SHP77 (cell line): ENCODE measurements at regions not wholly inside any gene's neighbourhood (a gene's known extent, or its start where the extent isn't known, plus 50 kb on each side); places are given as distances from the start of the nearest gene placed in this dataset.

Experiments
- DNase-seq, 2 experiments: peaks; one replicate each; lab custom pipeline; 2025; lab: John Stamatoyannopoulos, UW

DNA sequence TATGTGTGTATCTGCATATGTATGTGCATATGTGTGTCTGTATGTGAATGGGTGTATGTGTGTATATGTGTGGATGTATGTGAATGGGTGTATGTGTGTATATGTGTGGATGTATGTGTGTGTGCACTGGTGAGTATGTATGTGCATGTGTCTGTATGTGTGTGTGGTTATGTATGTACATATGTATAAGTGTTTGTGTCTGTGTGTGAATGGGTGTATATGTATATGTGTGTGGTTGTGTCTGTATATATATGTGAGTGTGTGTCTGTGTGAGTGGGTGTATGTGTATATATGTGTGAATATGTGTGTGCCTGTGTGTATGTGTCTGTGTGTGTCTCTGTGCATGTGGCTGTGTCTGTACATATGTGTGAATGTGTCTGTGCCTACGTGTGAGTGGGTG lies 748.4 kb upstream of the HS6ST1 start:
- DNase-seq, result no peak

DNA sequence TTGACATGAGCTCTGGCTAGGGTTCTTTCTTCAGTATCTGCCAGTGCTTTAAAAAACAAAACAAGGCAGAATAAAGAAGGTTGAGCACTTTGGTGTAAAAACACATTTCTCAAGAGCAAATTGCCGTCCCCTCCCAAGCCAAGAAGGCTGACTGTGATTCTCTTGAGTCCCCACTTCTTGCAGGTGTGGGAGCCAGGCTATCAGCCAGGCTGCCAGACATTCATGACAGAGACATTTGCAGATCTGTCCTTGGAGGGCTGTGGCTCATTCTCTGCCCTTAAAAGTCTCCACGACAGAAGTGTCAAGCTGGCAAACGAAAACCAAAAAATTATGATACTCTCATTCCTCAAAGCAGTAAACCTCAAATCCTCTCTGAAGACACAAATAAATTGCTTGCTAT lies 749.3 kb upstream of the HS6ST1 start:
- DNase-seq, result no peak

DNA sequence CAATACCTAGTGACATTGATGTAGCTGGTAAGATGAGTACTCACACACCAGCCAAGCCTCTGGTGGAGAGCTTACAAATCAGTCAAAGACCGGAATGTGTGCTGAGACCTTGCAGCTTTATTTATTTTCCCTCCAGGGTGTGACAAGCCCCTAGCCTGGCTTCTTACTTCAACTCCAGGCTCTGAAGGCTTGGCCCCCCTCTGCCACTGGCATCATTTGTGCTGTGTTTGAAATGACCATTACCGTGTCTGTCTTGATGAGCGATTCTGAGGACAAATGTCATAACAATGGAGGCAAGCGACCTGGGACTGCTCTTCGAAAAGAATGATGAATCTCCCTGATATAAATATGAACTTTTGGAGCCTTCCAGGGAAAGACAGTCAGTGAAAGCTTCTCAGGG lies 749.9 kb upstream of the HS6ST1 start:
- no peak for DNase-seq

DNA sequence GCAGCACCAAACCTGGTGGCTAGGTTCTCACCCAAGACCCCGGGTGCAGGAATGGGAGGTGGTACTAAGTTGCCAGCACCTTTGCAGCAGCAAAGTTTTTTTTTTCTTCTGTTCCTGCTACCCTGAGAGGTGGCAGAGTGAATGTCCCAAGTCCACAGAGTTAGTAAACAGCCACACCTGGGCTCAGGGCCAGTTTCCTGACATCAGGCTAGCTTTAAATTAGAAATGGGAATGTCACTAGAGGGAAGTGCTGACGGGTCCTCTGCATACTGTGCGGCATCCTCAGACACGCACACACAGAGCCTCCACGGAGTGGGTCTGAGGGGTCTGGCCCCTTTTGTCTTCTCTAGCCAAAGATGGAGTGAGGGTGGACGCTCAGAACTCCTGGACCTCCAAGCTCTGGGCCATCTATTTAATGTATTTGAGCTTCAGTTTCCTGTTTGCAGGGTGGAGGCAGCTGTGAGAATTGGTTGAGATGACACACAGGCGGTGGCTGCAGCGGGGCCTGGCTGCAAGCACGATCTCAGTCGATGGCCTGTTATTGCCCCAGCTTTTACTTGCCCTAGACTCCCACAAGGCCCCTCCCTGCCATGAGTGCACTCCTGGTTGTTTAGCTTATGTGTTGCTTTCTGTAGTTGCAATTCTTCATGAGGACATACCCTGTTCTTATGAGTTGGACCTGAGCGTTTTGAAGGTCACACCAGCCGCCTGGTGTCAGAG lies 751.4 kb upstream of the HS6ST1 start:
- DNase-seq, result peak; percentile 46 to 56

DNA sequence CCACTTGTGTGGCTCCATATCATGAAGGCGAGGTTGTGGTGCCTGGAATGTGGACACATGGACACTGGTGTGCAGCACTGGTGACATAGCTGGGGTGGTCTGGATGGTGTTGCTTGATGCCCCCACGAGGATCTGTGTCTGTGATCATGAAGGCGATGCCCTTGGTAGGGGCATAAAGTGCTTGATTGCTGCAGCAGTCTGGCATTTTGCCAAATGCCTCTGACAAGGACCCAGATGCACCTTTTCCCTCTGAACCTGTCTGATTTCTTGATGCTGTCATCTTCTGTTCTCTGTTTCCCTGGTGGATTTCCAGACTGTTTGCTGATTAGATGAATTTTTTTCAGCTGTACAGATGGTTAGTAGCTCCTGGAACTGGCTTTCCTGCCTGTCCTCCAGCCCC lies 752.0 kb upstream of the HS6ST1 start:
- DNase-seq, result peak; percentile 33 to 53

DNA sequence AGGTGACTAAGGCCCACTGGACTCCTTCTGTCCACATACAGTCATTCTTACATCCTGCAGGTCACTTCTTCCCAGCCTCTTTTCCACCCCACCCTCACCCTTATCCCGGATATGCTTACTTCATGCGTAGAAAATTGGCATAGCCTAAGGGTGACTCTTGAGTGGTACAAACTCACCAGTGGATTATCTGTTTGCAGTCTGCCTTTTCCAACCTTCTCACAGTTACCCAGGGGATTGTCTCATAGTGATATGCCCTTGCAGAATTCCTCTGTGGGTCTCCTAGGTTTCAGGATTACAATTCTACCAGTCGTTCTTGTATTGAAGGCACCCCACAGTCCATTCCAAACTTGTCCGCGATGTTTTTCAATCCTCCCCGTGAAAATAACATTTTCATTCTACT lies 752.9 kb upstream of the HS6ST1 start:
- DNase-seq, result no peak

DNA sequence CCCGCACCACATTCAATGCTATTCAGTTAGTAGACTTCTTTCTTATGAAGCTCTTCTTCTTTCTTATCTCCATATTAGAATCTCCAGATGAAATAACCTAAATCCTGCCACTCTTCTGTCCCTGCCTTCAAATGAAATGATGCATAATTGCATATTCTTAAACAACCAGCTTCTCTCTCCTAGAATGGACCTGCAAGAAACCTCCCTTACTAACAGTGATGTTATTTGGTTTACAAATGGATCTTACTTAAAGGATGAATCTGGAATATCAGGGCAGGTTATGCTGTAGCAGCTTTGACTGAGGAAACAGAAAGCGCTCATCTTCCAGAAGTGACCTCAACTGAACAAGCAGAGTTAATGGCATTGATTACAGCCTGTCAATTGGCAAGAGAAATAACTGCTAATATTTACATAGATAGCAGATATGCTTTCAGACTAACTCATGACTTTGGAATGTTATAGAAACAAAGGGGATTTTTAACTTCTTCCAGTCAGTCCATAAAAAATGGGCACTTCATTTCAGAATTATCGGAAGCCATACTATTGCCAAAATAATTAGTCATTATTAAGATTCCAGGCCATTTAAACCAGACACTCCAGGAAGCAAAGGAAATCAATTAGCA lies 755.7 kb upstream of the HS6ST1 start:
- DNase-seq, result no peak

DNA sequence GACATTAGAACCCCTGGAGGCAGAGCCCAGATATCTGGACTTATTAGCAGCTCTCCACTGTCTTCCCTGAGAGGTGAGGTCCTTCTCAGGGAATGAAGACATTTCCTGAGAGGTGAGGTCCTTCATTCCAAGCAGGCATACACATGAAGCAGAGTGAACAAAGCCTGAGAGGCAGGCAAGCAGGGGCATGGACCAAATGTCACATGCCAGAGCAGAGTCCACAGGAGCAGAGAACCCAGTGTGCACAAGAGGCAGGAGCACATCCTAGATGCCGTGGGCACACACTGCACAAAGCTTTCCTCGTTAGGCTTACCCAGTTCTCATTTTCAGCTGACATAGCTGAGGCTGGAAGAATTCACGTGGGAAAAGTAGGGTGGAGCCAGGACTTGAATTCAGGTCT lies 759.9 kb upstream of the HS6ST1 start:
- DNase-seq, result no peak

DNA sequence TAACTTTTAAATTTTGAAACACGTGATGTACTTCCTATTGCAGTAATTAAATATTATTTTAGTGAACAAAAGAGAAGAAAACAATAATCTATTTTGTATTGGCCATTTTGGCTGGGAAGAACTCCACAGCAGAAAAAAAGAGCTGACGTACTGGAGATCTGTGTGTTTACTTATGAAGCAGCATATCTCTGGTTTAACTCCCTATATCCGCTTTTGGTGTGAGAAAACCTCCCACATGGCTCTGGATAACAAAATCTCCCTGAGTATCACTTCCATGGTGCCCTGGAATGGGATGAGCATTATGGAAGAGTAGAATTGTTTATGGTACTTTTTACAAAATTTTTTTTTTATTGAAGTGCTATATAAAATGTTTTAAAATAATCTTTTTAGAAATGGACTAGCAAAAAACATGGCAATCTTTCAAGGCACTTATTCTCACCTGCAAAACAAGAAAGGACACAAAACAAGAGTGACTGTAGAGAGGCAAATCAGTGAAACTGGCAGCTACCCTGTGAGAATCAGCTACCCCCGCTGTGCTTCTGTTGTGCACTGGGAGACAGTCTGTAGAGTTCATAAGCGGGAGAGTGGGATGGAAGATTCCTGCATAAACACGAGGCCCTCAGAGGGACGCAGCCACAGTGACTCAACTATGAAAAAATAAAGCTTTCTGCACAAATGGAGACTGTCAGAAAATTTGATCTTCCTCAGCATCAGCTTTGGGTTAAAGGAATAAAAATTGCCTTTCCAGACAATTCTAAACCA lies 762.2 kb upstream of the HS6ST1 start:
- DNase-seq, result no peak

DNA sequence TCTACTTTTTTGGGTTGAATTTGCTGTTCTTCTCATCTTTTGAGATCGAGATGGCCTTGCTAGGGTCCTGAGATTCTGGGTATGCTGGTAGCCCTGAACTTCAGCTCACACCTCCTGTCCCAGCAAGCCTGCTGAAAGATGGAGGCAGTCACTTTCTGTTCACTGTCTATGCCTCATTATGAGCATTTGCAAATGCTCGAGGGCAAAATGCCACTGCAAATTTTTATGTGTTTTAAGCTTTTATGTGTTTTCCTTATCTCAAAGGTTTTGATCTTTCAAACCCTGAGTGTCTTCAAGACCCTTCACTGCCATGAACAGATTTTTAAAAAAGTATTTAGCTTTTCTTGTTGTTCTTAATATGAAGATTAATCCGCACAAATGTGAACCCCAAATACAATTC lies 766.7 kb upstream of the HS6ST1 start:
- DNase-seq, result no peak

DNA sequence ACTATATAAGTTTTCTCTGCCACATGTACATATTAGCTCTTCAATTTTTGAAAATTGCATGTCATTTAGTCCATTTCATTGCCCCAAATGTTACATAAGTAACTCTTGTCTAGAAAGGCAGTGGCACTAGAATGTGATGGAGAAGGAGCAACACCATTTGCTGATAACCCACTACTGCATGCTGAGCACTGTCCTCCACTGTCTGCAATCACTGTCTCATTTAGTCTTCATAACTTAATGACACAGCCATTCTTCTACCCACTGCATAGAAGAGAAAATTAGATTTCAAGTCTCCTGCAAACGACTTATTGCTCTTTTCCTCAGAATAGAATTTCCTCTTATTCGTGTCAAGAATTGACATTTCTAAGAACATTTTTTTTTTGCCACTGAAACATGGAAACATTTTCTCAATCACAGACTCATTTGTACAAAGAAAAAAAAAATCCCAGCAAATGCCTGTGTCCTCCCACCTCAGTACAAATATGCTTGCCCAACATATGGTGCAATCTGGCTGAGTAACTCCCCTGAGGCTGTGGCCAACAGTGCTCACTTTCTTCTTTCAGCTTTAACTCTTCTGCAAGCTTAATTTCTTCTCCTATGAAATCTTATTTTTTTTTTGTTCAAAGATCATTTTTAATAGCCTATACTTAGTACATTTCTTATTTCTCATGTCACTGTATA lies 768.6 kb upstream of the HS6ST1 start:
- DNase-seq, result no peak

DNA sequence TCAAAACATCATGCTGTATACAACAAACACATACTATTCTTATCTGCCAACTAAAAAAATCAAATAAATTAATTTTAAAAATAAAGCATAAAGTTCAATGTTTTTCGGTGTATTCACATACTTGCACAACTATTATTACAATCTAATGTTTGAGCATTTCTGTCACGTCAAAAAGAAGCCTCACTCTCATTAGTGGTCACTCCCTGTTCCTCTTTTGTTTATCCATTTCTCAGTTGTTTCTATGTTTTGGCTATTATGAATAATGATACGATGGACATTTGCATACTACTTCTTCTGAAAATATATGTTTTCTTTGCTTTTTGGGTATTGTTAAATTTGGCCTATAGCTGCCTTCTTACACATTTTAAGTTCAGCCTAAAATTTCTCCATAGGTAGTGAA lies 773.0 kb upstream of the HS6ST1 start:
- DNase-seq, result no peak

DNA sequence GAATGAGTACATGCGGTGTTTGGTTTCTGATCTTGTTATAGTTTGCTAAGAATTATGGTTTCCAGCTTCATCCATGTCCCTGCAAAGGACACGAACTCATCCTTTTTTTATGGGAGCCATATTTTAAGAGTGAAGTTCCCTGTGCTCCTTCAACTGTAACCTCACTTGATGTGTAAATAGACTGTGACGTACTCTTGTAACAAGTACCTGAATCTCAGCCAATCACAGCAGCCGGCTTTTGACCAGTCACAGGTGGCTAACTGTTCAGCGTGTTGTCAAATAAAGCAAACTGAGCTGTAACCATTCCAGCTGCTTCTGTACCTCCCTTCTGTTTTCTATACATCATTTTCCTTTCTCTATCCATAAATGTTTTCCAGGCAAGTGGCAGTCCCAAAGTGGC lies 774.3 kb upstream of the HS6ST1 start:
- peak; percentile 97 to 98 for DNase-seq

DNA sequence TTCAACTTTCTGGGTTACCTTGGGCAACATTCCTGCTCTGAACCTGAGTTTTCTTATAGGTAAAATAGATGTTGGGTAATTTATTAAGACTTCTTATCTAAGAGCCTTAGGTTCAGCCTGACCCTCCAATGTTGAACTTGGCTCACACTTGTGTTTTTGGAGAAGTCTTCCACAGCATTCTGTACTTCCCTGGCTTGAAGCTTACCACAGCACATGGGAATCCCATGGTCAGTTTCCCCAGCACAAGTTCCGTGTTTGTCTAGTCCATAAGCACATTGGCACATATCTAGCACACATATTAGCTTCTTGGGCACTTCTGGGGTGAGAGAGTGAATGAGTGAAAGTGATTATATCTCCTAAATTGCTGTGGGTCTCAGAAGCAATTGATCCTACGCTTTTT lies 782.5 kb upstream of the HS6ST1 start:
- no peak for DNase-seq

DNA sequence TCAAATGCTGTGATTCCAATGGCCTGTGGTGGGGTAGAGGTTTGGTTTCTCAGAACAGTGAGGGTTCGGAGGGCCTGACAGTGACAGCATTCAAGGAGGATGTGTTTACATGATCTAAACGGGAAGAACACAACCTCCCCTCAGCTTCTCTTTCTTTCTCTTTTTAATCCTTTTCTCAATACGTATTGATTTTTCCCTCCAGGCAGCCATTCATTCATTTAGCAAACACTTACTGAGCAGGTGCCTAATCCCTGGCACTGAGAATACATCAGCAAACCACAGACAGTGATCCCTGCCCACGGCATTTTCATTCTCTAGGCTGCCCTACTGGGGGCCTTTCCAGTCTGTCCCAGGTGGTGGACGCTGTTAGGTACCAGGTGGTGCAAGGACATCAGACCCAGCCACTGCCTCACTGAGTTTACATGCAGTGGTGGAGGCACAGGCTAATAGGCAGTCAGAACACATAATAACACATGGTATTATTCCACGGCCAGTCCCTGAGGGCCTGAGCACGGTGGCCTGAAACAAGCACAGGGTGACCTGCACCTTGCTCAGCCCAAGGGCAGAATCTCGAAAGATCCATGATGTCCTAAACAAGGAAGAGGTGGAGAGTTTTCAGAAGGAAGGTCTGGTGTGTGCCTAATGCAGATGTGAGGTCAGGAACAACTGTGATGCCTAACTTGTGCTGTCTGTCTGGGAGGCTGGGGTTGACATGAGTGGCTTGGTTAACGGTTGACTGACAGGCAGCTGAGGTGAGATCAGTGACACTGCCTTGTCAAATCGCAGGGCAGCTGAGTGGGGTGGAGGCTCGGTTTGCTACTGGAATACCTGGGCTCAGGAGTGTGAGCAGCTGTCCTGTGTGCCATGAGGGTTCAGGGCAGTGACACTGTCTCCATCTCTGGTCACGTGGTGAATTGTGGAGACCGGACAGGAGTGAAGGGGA lies 785.5 kb upstream of the HS6ST1 start:
- peak; percentile 81 to 83 for DNase-seq

DNA sequence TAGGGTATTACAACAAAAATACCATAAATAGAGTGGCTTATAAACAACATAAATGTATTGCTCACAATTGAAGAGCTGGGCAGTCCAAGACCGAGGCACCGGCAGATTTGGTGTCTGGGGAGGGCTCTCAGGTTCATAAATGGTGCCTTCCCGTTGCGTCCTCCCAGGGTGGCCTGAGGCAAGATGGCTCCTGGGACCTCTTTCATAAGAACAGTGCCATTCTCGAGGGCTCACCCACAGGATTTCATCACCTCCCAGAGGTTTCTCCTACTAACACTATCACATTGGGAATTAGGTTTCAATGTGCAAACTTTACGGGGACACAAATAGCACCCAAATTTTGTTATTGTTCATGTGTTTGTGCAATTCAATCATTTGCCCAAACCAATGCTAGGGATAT lies 793.5 kb upstream of the HS6ST1 start:
- no peak for DNase-seq

DNA sequence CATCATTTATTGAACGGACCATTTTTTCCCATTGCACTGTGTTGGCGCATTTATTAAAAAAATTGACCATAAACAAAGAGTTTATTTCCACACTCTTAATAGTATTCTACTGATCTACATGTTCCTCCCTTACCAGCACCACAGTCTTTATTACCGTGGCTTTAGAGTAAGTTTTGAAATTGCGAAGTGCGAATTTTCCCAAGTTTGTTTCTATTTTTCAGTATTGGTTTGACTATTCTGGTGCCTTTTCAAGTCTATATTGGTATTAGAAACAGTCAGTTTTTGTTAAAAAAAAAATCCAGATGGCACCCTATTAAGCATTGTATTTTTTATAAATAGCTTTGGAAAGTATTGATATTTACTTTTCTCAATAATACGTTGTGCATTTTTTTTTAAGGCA lies 795.1 kb upstream of the HS6ST1 start:
- no peak for DNase-seq

DNA sequence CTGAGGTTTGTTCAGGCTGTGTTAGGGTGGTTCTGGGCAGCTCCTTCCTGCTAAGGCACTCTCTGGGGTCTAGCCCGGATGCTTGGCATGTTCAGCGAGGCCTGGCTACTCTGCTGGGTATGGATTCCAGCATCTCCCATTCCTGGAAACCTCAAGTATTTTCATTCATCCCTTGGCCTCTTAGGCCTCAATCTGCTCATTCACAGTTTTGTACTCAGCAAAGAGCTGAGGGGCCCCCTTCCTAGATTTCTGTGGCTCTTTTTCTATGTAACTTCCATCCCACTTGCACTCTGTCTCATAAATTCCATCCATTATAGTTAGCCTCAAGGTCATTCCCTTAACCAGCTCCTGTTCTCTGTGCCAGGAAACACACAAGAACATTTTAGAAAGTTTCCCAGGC lies 798.8 kb upstream of the HS6ST1 start:
- DNase-seq, result no peak

DNA sequence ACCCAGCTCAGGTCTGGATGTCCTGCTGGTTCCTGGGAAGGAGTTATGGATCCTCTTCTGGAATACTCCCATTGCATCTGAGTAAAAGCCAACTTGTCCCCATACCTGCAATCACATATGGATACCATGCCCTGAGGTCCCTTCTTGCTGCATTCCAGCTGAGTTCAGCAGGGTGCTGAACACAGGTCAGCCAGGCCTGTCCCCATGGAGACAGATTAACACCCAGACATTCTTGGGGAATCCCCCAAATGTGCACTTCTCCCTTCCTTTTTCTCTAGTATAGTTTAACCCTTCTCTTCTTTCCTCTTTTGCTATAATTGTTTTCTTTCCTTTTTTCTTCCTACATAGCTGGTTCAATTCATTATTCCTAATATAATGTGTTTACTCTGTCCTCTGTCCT lies 799.6 kb upstream of the HS6ST1 start:
- no peak for DNase-seq

DNA sequence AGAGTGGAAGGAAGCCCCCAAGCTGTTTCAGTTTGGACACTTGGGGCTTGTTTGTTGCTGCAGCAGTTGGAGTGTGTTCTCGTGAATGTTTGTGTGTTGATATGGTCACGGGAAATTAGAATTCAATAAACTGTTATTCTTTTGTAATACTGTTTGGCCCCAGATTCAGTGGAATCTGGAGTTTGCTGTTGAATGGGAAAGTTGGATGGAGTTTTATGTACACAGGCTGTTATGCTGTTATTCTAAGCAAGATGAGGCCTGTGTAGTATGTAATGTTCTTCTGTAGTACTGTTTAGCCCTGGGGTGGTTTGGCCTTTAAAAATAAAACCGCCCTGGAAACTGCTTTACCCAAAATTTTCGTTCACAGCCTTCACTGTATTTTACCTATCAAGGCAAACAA lies 810.4 kb upstream of the HS6ST1 start:
- no peak for DNase-seq
